ENCODE measurements at regions not wholly inside any gene's neighbourhood (a gene's known extent, or its start where the extent isn't known, plus 50 kb on each side); places are given as distances from the start of the nearest gene placed in this dataset.

GRCh38 chr12:87756721-87757120 is 272.5 kb downstream of the C12orf50 start:
- Mint-ChIP-seq H3K4me1 (ENCODE audit: low read depth) (no peaks in the 10 kb centered on the region), H3K4me3 (no peak overlapping the region), H3K9me3 (no peaks in the 10 kb centered on the region), H3K27me3 (no peaks in the 10 kb centered on the region), H3K27ac (no peak overlapping the region), H3K36me3 (ENCODE audit: low read depth) (no peaks in the 10 kb centered on the region)
- intact Hi-C loops (cut with micrococcal nuclease): no loop called here

GRCh38 chr12:87756111-87756510 is 273.1 kb downstream of the C12orf50 start:
- no peaks in the 10 kb centered on the region for H3K27me3 Mint-ChIP-seq
- H3K9me3 Mint-ChIP-seq: no peaks in the 10 kb centered on the region
- intact Hi-C loops (cut with micrococcal nuclease): no loop called here
- H3K27ac Mint-ChIP-seq: no peak overlapping the region
- no peaks in the 10 kb centered on the region for H3K4me1 Mint-ChIP-seq (ENCODE audit: low read depth)
- no peak overlapping the region for H3K4me3 Mint-ChIP-seq
- H3K36me3 Mint-ChIP-seq (ENCODE audit: low read depth): no peaks in the 10 kb centered on the region

DNA sequence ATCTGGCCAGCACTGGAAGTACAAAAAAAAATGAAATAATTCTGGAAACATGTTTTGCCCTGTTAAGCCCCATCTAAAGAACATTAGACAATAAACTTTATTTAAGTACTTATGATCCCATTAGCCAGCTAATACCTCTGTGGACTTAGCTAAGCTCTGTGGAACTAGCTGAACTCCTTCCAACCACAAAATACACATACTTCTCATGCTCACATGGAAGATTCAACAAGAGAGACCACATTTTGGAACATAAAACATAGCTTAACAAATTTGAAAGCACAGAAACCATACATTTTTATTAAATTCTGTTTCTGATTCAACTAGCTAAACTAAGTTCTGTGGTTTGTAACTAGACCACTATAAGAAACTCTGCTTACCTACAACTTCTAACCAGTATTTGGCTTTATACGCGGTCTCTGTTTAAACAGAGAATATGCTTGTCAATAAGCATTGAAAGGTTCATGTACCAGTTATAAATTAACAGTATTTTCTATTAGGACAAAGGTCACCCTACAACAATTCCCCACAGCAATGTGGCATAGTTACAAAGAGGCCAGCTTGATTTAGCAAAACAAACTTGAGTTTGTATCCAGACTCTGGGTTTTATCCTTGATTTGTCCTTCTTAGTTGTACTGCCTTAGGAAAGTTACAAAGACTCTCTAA is 300.1 kb downstream of the C12orf50 start:
- Mint-ChIP-seq H3K27me3 (no peaks in the 10 kb centered on the region), H3K4me3 (no peak overlapping the region), H3K9me3 (peaks cover 15% of the 10 kb centered on the region), H3K27ac (no peak overlapping the region), H3K4me1 (ENCODE audit: low read depth) (no peaks in the 10 kb centered on the region), H3K36me3 (ENCODE audit: low read depth) (no peaks in the 10 kb centered on the region)
- intact Hi-C loops (cut with micrococcal nuclease): no loop called here

DNA sequence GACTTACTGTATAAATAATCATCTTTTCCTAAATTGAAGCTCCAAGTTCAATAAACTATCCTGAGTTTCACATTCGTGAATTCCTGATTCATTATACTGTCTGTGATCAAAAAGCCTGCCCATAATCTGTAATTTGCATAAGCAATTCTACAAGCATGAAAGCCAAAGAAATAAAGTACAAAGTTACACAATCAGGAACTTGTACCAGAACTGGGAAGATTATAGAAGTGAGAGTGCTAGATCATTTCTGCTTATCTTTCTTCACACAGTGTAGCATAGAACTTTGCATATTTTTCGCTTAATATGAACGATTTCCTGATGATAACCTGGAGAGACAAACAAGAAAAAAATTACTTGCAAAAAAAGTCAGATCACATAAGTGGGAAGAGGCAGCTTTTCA is 308.2 kb downstream of the C12orf50 start:
- intact Hi-C loops (cut with micrococcal nuclease): no loop called here
- Mint-ChIP-seq H3K27ac (no peak overlapping the region), H3K4me1 (ENCODE audit: low read depth) (no peaks in the 10 kb centered on the region), H3K27me3 (no peaks in the 10 kb centered on the region), H3K9me3 (peaks cover 17% of the 10 kb centered on the region), H3K4me3 (no peak overlapping the region), H3K36me3 (ENCODE audit: low read depth) (no peaks in the 10 kb centered on the region)

DNA sequence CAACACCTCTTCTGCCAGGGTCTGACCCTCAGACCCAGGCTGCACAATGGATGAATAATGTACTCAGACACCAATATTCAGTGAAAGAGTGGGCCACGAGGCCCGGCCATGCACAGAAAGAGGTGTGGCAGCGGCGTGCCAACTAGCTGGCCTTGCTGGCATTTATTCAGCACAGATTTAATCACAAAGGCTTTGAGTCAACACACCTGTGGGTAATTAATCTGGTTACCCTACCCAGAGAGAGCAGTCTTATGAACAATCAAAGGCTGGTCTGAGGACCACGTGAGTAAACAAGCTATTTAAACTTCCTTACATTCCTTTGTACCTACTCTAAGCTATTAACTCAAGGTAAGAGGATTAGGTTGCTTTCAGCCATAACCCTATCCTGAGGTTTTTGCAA is 324.8 kb downstream of the C12orf50 start:
- Mint-ChIP-seq H3K36me3 (ENCODE audit: low read depth) (no peaks in the 10 kb centered on the region), H3K4me3 (no peak overlapping the region), H3K27me3 (no peaks in the 10 kb centered on the region), H3K4me1 (ENCODE audit: low read depth) (no peaks in the 10 kb centered on the region), H3K27ac (no peak overlapping the region), H3K9me3 (peaks cover 37% of the 10 kb centered on the region)
- intact Hi-C loops (cut with micrococcal nuclease): no loop called here

GRCh38 chr12:87690236-87690810 is 338.9 kb downstream of the C12orf50 start:
- no peak overlapping the region for H3K4me3 Mint-ChIP-seq
- no peaks in the 10 kb centered on the region for H3K4me1 Mint-ChIP-seq (ENCODE audit: low read depth)
- H3K27ac Mint-ChIP-seq: no peak overlapping the region
- intact Hi-C loops (cut with micrococcal nuclease): no loop called here
- H3K27me3 Mint-ChIP-seq: no peaks in the 10 kb centered on the region
- H3K9me3 Mint-ChIP-seq: no peaks in the 10 kb centered on the region
- no peaks in the 10 kb centered on the region for H3K36me3 Mint-ChIP-seq (ENCODE audit: low read depth)

DNA sequence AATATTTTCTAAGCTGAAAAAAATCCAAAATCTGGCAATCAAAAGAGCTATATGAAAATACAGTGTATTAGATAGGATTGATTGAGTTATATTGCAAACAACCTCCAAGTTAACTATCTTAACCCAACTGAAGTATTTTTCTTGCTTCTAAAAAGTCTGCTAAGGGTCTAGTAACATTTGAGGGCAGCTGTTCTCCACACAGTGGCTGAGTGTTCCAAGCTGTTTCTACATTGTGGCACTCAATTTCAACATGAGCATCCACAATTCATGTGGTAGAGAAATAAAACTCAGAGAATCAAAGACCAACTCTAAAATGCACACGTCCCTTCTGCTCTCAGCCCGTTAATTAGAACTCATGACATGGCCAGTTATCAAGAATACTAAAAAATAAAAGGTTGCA is 340.0 kb downstream of the C12orf50 start:
- H3K9me3 Mint-ChIP-seq: no peaks in the 10 kb centered on the region
- intact Hi-C loops (cut with micrococcal nuclease): no loop called here
- no peak overlapping the region for H3K4me3 Mint-ChIP-seq
- no peaks in the 10 kb centered on the region for H3K36me3 Mint-ChIP-seq (ENCODE audit: low read depth)
- no peaks in the 10 kb centered on the region for H3K27me3 Mint-ChIP-seq
- no peaks in the 10 kb centered on the region for H3K4me1 Mint-ChIP-seq (ENCODE audit: low read depth)
- no peak overlapping the region for H3K27ac Mint-ChIP-seq

DNA sequence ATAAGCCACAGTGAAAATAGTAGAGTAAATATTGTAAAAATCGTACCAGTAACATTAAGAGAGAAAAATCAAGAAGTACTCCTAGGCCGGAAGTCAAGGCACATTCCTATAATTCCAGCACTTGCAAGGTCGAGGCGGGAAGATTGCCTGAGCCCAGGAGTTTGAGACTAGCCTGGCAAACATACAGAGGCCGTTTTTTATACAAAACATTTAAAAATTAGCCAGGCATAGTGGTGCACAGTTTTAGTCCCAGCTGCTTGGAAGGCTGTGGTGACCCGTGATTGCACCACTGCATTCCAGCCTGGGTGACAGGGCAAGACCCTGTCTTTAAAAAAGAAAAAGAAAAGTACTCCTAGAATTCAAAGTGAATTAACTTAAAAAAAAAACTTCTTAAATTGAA is 341.8 kb downstream of the C12orf50 start:
- Mint-ChIP-seq H3K36me3 (ENCODE audit: low read depth) (no peaks in the 10 kb centered on the region), H3K27ac (no peak overlapping the region), H3K27me3 (no peaks in the 10 kb centered on the region), H3K9me3 (no peaks in the 10 kb centered on the region), H3K4me3 (no peak overlapping the region), H3K4me1 (ENCODE audit: low read depth) (no peaks in the 10 kb centered on the region)
- intact Hi-C loops (cut with micrococcal nuclease): no loop called here

DNA sequence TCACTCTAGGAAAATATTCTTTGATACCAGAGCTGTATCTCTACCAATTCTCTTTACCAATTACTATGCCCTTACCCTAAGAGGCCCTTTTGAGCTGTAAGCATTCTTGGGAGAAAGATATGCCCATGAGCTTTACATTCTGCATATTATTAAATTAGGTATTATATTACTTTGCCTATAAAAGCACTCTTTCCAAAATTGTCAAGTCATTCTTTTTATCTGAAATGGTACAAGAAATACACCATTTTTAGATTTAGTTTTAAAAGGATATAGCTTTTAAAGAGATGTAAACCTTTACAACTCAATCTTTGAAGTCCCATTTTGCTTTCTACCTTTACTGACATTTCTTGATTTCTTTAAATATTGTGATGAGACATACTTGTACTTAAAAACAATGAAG is 343.5 kb downstream of the C12orf50 start:
- no peaks in the 10 kb centered on the region for H3K9me3 Mint-ChIP-seq
- intact Hi-C loops (cut with micrococcal nuclease): no loop called here
- no peaks in the 10 kb centered on the region for H3K36me3 Mint-ChIP-seq (ENCODE audit: low read depth)
- no peak overlapping the region for H3K27ac Mint-ChIP-seq
- no peak overlapping the region for H3K4me3 Mint-ChIP-seq
- H3K27me3 Mint-ChIP-seq: no peaks in the 10 kb centered on the region
- no peaks in the 10 kb centered on the region for H3K4me1 Mint-ChIP-seq (ENCODE audit: low read depth)

GRCh38 chr12:87679251-87679650 is 349.9 kb downstream of the C12orf50 start:
- no peaks in the 10 kb centered on the region for H3K27me3 Mint-ChIP-seq
- no peaks in the 10 kb centered on the region for H3K4me1 Mint-ChIP-seq (ENCODE audit: low read depth)
- H3K4me3 Mint-ChIP-seq: no peak overlapping the region
- no peaks in the 10 kb centered on the region for H3K9me3 Mint-ChIP-seq
- no peak overlapping the region for H3K27ac Mint-ChIP-seq
- intact Hi-C loops (cut with micrococcal nuclease): no loop called here
- H3K36me3 Mint-ChIP-seq (ENCODE audit: low read depth): no peaks in the 10 kb centered on the region

GRCh38 chr12:87678453-87678852 is 350.7 kb downstream of the C12orf50 start:
- Mint-ChIP-seq H3K36me3 (ENCODE audit: low read depth) (no peaks in the 10 kb centered on the region), H3K27me3 (no peaks in the 10 kb centered on the region), H3K4me3 (no peak overlapping the region), H3K4me1 (ENCODE audit: low read depth) (no peaks in the 10 kb centered on the region), H3K27ac (no peak overlapping the region), H3K9me3 (no peaks in the 10 kb centered on the region)
- intact Hi-C loops (cut with micrococcal nuclease): no loop called here

GRCh38 chr12:87676731-87677130 is 352.5 kb downstream of the C12orf50 start:
- no peaks in the 10 kb centered on the region for H3K9me3 Mint-ChIP-seq
- H3K4me1 Mint-ChIP-seq (ENCODE audit: low read depth): no peaks in the 10 kb centered on the region
- H3K27ac Mint-ChIP-seq: no peak overlapping the region
- no peaks in the 10 kb centered on the region for H3K36me3 Mint-ChIP-seq (ENCODE audit: low read depth)
- intact Hi-C loops (cut with micrococcal nuclease): no loop called here
- no peak overlapping the region for H3K4me3 Mint-ChIP-seq
- H3K27me3 Mint-ChIP-seq: no peaks in the 10 kb centered on the region

GRCh38 chr12:87671757-87672156 is 357.4 kb downstream of the C12orf50 start:
- Mint-ChIP-seq H3K36me3 (ENCODE audit: low read depth) (no peaks in the 10 kb centered on the region), H3K4me1 (ENCODE audit: low read depth) (no peaks in the 10 kb centered on the region), H3K27ac (no peak overlapping the region), H3K4me3 (no peak overlapping the region), H3K27me3 (no peaks in the 10 kb centered on the region), H3K9me3 (no peaks in the 10 kb centered on the region)
- intact Hi-C loops (cut with micrococcal nuclease): no loop called here

GRCh38 chr12:87670448-87670847 is 358.8 kb downstream of the C12orf50 start:
- no peaks in the 10 kb centered on the region for H3K9me3 Mint-ChIP-seq
- intact Hi-C loops (cut with micrococcal nuclease): no loop called here
- no peak overlapping the region for H3K4me3 Mint-ChIP-seq
- no peaks in the 10 kb centered on the region for H3K4me1 Mint-ChIP-seq (ENCODE audit: low read depth)
- H3K27me3 Mint-ChIP-seq: no peaks in the 10 kb centered on the region
- H3K27ac Mint-ChIP-seq: no peak overlapping the region
- H3K36me3 Mint-ChIP-seq (ENCODE audit: low read depth): no peaks in the 10 kb centered on the region

DNA sequence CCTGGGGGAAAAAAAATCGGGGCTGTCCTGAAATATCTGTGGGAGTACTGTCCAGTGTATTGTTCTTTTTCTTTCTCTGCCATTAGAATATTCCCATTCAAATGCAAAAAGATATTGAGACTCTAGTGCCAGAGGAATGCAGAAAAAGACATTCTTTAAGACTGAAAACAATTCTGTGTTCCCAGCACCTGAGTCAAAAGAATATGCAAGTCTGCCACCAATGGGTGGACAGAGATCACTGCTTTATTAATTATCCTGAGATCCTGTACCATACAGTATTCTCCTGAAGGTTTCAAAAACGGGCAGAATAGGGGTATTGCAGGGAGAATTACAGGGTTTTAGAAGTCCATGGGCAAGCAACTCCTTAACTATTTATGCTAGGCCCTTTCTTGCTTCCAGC is 361.8 kb downstream of the C12orf50 start:
- Mint-ChIP-seq H3K9me3 (no peaks in the 10 kb centered on the region), H3K4me1 (ENCODE audit: low read depth) (no peaks in the 10 kb centered on the region), H3K27ac (no peak overlapping the region), H3K36me3 (ENCODE audit: low read depth) (no peaks in the 10 kb centered on the region), H3K27me3 (no peaks in the 10 kb centered on the region), H3K4me3 (no peak overlapping the region)
- intact Hi-C loops (cut with micrococcal nuclease): no loop called here

Measured in dendritic cell treated with granulocyte-macrophage colony-stimulating factor and Interleukin-4, amounts not matched to agents 40 ng/mL and 50 ng/mL, for 4 days (primary cell).